Left lobe of liver (tissue), 2 donors: ENCODE measurements at regions not wholly inside any gene's neighbourhood (a gene's known extent, or its start where the extent isn't known, plus 50 kb on each side); places are given as distances from the start of the nearest gene placed in this dataset.

Experiments used
- ATAC-seq: fragments of 200-7000 bp; cut with Tn5 transposase; one replicate; pipeline ENCODE4 v1.9.1; 2020; ENCODE audit warnings: mild to moderate bottlenecking, moderate library complexity
- DNase-seq: peaks from one replicate; pipeline ENCODE4 v3.0.0-alpha.2; 2020; ENCODE audit warnings: low spot score
- donor health status: DM: no; HTN: no; CAD: no; lungs with moderate emphysema.
- donor health status: DM: no; HTN: yes; CAD: no.

GRCh38 chr2:221330436-221330835 is 241.7 kb downstream of the EPHA4 start:
- ATAC-seq (no peak), DNase-seq (no peak)

DNA sequence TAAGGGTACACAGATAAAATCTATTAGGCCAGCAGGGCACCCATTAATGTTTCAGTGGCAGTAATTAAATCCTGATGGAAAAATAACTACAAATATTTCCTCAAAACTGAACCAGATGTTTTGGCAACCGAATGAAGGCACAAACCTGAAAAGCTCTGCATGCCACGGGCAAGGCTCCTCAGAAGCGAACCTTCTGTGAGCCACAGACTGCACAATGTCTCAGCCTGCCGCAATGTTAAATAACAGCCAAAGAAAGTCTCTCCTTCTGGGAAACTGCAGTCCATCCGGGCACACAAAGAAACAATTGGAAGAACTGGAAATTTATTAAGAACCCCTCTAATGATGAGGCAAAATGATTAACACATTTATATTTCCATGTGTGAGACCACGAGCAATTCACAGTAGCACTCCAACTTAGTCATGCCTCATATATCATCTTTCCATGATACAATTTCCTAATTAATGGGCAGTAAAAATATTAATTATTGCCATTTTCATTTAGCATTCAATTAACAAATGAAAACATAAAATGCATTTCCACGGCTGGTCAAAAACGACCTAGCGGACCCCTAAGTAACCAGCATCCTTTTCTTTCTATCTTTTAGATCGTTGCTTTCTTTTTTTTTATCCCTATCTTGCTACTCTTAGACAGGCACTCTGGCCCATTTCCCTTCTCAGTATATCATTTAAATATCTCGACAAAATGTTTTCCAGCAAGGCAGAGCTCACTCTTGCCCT is 237.5 kb downstream of the EPHA4 start:
- DNase-seq (no peak), ATAC-seq (no peak)

- ATAC-seq (no peak), DNase-seq (no peak)
Observed at GRCh38 chr2:221335219-221335752, 236.8 kb downstream of the EPHA4 start.

DNA sequence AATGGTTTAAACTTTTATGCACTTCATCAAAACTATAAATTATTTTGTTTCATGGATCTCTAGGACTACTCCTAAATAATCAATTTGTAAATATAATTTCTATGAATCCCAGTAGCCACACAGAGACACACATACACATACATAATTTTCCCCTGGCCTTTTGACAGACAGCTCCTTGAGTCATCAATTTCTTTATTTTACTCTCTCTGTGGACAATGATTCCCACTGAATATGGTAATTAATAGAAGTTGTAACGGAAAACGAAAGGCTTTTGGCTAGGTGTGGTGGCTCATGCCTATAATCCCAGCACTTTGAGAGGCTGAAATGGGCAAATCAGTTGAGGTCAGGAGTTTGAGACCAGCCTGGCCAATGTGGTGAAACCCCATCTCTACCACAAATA is 235.1 kb downstream of the EPHA4 start:
- no peak for DNase-seq
- ATAC-seq = no peak

DNA sequence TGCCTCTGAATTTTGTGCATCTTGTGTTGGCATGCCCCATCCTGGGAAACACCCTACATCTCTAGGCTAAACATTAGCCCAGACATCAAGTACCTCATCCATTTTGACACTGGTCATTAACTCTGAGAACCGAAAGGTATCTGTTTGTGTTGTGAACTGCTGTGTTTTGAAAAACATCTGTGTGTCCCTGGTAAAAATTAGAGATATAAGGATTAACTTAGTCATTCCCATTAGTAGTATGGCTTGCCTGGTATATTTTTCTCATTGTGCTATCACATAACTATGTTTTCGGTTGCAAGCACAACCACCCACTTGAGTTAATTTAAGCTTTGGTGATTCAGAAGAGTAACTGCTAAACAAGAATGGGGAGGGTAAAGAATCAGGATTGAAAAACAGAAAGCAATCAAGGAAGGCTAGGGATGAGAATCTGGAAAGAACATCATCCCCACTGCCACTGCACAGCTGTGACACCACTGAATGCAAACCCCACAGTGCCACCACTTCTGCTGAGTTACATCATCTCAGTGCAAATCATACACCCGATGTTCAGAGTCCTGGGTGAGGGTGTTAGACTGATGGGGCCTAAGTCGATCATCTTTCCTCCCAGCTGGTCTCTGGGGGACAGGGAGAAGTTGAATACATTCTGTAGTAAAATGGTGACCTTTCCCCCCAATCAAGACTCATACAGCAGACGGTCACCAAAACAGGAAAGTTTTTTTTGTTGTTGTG is 234.0 kb downstream of the EPHA4 start:
- DNase-seq (no peak), ATAC-seq (no peak)

DNA sequence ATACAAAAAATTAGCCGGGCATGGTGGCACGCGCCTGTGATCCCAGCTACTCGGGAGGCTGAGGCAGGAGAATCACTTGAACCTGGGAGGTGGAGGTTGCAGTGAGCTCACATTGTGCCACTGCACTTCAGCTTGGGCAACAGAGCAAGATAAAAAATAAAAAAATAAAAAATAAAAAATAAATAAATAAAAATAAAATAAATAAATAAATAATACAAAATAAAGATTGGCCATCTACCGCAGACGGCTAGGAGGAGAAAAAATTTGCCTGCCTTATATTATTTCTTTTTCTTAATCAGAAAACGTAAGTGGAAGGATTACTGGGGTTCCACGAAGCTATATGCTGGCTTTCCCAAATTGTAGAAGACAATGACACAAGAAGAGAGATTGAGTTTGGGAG is 229.7 kb downstream of the EPHA4 start:
- no peak for DNase-seq
- ATAC-seq = no peak

DNA sequence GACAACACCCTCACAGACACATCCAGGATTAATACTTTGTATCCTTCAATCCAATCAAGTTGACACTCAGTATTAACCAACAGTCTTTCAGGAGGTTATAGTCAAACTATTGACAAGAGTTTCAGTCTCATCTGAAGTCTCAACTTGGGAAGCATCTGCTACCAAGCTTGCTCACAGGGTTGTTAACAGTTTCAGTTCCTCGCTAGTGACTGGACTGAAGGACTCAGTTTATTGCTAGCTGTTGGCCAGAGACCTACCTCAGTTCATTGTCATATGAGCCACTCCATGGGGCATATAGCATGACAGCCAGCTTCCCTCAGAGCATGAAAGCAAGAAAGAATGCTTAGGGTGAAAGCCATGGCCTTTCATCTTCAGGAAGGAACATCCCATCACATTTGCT is 228.6 kb downstream of the EPHA4 start:
- no peak for ATAC-seq
- DNase-seq = no peak

DNA sequence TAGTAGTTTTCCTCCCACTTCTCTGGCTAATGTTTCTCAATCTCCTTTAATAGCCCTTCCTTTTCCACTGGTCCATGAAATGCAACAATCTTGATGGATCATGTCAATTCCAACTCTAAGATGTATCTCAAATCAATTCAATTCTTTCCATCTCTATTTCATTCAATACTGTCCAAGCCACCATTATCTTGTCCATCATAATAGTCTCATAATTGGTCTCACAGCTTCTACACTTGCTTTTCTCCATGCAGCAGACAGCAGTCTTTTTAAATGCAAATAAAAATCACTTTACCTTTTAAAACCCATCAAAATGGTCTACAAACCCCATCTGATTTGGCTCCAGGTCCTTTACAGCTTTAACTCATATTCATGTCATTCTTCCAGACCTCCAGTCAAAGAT is 226.6 kb downstream of the EPHA4 start:
- no peak for ATAC-seq
- DNase-seq = no peak

GRCh38 chr2:221346411-221346810 is 225.7 kb downstream of the EPHA4 start:
- no peak for DNase-seq
- no peak for ATAC-seq

DNA sequence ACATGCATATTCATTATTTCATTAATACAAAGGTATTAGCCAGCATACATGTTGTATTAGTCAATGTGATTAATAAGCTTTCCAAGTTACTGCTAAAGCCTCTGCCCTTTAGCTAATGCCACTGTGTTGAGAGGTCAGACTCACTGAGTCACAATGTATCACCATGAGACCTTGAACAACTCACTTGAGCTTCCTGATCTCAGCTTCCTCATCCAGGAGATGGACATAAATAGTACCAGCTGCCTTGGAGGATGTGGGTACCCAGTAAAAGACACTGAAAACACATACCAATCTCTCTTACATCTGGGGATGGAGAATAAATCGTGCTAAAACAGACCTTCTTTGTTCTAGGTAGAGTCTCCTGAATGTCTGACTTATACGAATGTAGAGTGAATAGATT is 224.6 kb downstream of the EPHA4 start:
- no peak for ATAC-seq
- DNase-seq = no peak

DNA sequence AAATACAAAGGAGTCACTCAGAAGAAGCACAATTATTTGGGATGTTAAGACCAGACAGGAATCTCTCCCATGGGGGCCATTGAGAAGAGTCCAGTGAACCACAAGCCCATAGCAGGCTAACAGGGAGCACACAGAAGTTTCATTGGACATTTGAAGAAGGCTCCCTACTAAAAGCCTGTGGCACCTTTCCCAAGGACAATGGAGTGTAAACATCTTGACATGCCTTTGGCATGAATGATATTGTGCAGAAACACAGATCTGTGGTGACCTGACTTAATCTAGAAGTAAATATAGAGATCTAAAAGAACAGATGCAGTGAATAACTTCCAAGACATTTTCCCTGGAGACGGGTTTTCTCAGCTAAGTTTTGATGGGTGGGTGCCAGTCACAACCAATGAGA is 221.5 kb downstream of the EPHA4 start:
- DNase-seq (no peak), ATAC-seq (no peak)

GRCh38 chr2:221353201-221353600 is 218.9 kb downstream of the EPHA4 start:
- ATAC-seq = no peak

DNA sequence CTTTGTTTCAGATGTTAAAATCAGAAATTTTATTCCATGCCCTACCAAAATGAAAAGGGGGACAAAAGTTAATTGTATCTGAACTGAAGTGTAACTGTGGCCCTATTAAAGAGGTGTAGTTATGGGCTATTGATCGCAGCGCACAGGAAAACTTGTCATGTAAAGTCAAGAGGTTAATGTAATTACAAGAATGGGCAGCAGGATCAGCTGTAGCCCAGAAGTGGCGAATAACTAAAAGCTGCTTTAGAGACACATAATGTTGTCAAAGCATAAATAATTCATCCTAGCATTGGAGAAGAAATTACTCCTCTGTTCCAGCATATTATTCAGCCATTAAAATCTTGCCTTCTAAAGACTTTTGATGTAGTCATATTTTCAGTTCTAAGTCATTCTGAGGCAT is 211.8 kb downstream of the EPHA4 start:
- DNase-seq = no peak
- no peak for ATAC-seq

More at GRCh38 chr2:221353201-221353600, 218.9 kb downstream of the EPHA4 start:
- no peak for DNase-seq

DNA sequence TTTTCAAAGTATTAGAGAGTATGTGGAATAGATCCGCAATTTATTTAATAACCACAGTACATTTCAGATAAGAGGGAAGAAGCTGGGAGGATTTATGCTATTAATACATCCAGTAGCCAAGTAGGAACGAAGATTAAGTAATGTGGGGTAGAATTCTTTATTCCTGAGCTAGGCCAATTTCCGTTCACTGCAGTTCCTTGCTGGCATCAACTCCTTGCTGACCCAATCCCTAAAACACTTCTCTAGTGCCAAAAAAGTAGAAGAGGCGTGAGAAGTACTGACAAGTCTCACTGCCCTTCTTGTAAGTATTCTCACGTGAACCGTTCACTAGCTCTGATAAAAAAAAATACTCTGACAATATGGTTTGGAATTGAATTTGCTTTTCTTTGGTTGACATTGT is 211.4 kb downstream of the EPHA4 start:
- DNase-seq = no peak
- no peak for ATAC-seq

GRCh38 chr2:221361633-221362032 is 210.5 kb downstream of the EPHA4 start:
- no peak for DNase-seq
- ATAC-seq = no peak

- ATAC-seq = no peak
Observed at GRCh38 chr2:221364672-221365071, 207.4 kb downstream of the EPHA4 start.

More at GRCh38 chr2:221364672-221365071, 207.4 kb downstream of the EPHA4 start:
- DNase-seq = no peak
